Stimulated activated CD4-positive, alpha-beta T cell treated with anti-CD3 and anti-CD28 coated beads, Interleukin-2, amount 100 ng/mL, for 24 hours (primary cell): ENCODE measurements at regions not wholly inside any gene's neighbourhood (a gene's known extent, or its start where the extent isn't known, plus 50 kb on each side); places are given as distances from the start of the nearest gene placed in this dataset.

Experiments
- DNase-seq, 2 donors: peaks; one replicate each; pipeline ENCODE4 v3.0.0-alpha.2; 2020

DNA sequence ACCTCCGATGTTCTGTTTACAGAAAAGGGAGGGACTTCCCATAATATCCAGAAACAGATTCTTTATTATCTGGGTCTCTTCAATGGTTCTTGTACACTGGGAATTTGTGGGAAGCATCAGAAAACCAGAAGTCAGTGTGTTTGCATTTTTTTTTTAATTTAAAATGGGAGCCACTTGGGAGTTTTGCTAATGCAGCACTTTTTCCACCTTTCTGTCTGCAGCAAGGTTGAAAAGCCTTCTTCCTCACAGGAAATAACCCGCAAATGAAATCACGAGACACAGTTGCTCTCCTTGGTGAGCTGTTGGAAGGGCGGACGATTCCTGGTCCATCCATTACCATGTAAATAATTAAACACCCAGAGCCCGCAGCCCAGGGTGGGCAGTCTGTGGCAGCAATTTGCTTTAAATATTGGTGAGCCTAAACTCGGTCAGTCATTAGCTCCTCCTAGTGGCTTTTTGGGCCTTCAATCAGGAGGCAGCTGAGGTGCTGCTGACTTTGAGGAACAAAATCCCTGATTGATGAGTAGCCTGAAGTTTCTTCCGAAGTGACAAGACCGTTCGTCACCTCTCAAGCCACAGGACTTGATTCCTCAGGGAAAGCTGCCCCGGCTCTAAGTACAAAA lies 471.5 kb downstream of the EPHA4 start:
- no peak for DNase-seq

DNA sequence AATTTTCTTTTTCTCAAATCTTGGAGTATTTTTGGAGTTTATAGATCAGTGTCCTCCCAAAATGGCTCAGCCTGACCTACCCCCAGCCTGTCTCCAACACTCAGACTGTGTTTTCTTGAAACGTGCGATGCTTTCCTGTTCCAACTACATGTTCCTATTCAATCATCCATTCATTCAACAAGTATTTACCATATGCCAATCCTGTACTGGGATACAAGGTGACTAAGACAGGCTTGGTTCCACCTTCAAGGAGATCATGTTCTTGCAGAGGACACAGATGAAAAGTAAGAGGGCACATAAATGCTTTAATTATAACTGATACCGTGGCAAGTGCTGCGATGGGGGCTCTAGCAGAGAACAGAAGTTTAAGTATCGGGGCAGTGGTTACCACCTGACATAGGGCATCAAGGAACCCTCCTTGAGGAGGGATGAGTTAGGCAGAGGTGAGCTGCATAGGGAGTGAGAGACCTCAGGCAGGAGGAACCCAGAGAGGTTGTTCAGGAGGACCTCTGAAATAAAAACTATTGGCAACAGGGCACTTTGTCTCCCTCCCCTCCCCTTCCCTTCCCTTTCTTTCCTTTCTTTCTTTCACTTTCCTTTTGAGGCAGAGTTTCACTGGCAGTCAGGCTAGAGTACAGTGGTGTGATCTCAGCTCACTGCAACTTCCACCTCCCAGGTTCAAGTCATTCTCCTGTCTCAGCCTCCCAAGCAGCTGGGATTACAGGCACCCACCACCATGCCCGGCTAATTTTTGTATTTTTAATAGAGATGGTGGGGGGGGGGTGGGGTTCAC lies 469.0 kb downstream of the EPHA4 start:
- DNase-seq: no peak

DNA sequence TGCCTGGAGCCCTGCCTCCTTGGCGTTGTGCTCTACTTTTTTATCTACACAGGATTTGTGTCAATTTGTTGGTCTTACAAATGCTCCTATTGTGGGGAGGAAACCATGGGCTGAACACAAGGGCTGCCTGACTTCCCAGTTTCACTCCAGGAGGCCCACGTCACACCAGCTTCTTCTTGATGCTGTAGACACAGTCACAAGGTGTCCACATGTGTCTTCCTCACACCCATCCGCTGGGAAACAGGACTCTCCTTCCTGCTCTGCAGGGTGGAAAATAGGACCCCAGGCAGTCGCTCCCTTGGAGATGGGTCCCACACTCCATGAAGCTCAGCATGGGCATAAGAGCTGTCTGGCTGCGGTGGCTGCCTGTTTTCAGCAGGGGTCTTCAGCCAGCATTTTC lies 468.2 kb downstream of the EPHA4 start:
- no peak for DNase-seq

DNA sequence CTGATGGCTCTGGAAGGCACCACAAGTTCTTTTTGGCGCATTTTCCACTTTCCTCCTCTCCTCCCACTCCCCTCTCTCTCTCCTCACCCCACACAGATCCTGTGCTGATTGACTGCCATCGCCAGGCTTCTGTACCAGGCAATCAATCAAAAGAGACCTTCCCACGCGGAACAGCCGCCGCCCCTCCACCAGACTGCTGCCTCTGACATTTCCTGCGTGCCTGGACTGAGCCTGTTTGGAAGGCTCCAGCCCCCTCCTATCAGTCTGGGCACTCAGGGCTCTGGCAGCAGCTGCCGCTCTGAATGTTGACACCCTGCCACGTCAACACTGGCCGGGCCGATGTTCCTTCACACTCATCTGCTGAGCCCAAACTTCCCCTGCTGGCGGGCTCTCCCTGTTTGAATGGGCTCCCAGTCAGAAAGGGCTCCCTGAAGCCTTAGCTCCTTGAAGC lies 467.7 kb downstream of the EPHA4 start:
- no peak for DNase-seq

DNA sequence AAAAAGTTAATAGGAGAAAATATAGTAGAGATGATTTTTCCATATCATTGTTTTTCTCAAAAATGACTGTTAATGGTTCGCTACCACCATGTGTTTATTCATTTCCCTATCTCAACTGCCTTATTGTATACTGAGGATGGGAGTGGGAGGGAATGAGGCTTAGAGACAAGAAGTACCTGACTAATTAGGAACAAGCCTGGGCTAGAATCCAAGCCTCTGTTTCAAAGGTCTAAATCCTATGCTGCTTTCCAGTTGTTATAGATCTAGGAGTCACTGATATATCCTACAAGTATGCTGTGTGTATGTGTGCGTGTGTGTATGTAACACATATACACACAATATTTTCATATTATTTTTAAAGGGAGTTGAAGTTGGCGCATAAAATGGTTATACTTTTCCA lies 465.9 kb downstream of the EPHA4 start:
- no peak for DNase-seq

DNA sequence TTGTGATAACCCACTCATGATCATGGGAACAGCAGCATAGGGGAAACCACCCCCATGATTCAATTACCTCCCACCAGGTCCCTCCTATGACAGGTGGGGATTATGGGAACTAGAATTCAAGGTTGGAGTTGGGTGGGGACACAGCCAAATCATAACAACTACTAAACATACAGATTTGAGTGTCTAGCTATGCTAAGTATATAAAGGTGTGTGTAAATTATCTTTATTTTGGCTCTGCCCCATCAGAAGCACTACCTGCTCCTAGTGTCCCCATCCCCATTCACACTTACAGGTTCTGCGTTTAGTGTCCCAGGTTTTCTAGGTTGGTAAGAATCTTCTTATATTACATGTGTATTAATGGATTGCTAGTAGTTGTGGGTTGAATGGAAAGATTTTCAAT lies 464.7 kb downstream of the EPHA4 start:
- no peak for DNase-seq

DNA sequence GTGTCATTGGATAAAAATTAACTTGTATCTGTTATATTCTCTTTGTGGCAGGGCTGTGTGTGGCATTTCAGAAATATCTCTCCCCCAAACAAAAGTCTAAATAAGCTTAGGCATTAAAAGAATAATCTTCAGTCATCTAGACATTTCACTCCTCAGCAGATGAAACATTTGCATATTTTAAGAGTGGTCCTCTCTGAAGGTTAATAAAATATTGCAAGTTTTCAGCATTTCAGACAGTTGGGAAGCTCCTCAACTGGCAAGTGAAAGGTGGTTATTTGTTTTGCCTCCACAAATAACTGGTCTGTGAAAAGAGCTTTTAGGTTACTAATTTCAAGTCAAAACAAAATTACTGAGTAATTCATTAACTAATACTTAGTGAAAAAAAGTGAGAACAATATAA lies 462.6 kb downstream of the EPHA4 start:
- no peak for DNase-seq

DNA sequence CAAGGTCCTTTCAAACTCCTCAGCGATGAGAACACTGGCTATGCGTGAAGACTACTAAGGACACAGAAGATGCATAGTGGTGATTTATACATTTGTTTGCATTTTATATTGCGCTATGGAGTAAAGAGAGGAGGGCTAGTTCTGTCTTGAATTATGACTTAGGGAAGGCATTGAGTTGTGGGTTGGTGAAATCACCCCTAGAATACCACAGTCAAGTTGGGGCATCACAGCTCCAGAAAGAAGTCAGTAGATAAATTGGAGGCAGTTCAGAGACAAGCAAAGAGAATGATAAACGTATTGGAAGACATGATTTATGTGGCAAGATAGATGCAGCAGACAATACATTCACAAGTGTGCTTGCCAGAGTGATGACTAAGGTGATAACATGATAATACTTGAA lies 460.4 kb downstream of the EPHA4 start:
- no peak for DNase-seq

DNA sequence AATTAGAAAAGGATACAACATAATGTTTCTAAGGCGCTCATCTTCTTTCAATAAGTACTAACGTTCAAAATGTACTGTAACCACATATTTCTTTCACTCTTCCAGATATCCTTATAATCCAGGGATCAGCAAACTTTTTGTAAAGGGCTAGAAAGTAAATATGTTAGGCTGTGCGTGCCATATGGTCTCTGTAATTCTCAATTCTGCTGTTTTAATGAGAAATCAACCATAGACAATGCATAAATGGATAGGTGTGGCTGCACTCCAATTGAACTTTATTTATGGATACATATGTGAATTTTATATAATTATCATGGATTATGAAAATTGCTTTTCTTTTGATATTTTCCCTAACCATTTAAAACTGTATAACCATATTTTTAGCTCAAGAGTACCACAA lies 459.4 kb downstream of the EPHA4 start:
- DNase-seq: no peak

DNA sequence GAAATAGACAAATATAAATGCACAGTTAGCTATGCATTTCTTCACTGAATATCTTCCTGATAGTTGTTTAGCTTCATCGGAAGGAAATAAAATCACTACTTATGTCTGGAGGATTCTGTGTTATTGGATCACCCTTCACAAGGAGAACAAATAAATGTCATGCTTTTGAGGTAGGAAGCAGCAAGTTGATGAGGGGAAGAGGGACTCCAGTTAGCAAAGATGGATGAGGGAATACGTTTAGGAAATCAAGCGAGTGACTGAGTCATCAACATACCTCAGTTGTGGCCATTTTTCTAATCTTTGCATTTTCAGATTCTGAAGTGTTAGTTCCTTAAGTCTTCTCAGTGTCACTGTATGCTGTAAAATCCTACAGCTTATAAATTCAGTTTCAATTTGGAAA lies 456.2 kb downstream of the EPHA4 start:
- DNase-seq: no peak

DNA sequence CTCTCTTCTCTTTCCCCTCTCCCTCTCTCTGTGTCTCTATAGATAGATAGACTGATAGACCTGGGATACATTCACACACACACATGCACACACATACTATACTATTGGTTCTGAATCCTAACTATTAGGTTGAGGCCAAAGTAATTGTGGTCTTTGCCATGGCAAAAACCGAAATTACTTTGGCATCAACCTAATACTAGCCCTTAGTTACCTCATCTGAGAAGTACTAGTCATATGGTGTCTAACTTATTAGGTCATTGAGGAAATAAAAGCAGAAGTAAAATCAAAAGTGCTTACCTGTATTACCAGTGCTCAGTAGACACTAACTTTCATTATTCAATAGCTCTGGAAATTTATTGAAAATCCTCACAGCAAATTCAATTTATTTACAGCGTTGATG lies 451.5 kb downstream of the EPHA4 start:
- DNase-seq: no peak

DNA sequence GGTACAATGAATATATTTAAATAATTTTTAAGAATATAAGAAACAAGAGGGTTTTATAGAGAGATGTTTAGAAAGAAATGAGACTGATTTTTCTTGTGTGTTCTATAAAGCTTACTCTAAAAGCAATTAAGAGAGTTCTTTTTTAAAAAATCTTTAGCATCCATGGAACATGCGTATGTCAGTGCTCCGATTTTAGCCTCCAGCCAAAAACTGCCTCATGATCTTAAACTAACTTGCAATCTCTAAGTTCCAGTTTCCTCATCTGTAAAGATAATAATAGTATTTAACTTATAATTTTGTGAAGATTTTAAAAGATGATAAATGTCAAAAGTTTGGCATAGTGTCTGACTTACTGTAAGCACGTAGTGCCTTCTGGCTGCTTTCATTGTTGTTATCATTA lies 448.7 kb downstream of the EPHA4 start:
- no peak for DNase-seq

DNA sequence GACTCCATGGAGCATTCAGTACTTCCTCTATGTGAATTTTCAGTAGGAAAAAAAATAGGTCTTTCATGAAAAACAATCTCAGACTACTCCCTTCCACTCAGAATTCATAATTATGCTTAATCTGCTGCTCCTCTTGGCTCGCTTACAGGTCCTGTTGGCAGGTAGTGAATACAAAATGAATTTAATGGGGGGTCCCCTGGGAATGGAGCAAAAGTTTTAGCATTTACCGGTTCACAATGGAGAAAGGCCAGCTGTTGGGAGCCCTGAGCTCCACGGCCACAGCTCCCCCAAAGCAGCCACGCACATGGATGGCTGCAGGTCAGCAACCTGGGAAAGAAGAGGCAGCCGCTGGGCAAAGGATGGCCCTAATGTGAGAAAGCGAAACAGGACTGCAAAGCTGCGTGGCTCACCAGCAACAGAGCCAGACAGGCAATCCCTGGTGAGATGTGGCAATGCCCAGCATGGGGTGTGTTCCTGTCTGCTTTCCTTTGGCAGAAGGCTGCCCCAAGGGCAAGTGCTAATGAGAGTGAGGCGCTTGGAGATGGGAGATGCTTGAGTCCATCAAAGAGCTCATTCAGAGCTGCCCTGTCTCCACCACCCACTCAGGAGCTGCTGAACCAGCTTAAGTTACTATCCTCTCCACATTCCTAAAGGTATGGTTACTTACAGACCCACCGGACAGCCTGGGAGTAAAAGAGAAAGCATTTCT lies 447.4 kb downstream of the EPHA4 start:
- DNase-seq: no peak

DNA sequence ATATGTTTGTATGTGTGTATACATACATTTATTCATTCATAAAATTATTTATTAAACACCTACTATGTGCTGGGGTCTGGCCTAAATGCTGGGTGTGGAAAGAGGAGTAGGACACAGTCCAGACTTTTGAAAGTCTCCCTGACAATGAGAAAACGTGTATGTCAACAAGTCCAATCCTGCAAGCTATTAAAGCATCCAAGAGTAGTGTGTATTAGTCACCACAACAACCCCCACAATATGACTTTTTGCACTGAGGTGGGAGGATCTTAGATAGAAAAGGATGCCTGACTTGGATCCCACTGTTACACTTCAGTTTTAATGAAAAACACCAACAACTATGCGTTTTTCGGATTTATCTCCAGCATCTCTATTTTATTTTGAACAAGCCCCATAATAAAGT lies 446.4 kb downstream of the EPHA4 start:
- DNase-seq: no peak

DNA sequence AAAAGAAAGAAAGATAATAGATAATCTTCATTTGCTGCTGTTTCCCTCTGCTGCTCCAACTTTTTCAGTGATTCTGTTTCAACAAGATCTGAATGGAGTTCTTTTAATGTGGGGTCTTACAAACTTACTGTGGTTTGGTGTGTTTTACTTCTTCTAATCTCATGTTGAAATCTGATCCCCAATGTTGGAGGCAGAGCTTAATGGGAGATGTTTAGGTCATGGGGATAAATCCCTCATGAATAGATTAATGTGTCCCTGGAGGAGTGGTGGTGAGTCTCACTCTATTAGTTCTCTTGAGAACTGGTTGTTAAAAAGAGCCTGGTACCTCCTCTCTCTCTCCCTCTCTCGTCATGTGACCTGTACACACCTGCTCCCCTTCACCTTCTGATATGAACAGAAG lies 442.4 kb downstream of the EPHA4 start:
- DNase-seq: no peak

DNA sequence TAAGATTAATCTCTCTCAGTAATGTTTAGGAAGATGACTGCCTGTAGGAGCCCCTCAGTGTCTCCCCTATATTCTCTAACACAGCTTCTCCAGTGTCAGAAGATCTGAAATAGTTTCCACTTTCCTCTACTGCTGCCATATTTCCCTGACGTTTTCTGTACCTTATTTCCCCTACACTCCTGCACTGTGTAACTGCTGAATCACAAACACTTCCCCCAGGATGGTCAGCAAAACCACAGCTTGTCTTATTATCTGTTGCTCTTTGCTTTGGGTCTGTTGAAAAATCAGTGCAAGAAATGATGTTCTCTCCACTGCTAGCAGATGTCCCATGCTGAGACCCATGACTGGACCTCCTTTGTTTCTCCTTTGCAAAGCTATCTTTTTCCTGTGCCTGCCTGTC lies 441.7 kb downstream of the EPHA4 start:
- no peak for DNase-seq

DNA sequence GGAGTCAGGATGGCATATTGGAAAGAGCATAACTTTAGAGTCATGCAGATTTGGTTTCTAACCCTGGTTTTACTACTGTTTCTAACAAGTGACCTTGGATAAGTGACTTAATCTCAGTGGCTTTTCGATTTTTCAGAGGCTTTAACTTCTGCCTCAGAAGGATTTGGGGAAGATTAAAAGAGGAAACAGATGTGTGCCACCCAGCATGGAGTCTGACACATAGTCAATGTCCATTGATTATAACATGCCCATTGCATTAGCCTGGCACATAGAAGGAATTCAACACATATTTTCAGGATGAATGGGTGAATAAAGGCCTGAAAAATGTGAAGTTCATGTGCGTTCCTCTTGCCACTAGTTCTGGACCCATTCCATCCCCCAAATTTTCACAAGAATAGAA lies 438.2 kb downstream of the EPHA4 start:
- no peak for DNase-seq

DNA sequence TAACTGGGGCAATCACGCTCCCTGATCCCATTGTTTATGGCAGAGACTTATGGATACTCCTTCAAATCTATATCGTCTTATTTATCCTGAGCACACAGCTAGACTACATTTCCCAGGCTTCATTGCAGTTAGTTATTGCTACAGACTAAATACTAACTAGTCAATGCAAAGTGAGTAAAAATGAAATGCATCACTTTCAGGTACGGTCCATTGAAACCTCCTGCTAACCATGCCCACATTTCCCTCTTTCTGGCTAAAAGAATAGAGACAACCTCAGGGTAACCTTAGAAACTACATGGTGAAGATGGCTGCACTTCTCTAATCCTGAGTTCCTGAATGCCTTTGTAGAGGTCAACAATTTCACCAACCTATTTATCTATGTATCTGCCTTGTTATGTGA lies 437.4 kb downstream of the EPHA4 start:
- no peak for DNase-seq

DNA sequence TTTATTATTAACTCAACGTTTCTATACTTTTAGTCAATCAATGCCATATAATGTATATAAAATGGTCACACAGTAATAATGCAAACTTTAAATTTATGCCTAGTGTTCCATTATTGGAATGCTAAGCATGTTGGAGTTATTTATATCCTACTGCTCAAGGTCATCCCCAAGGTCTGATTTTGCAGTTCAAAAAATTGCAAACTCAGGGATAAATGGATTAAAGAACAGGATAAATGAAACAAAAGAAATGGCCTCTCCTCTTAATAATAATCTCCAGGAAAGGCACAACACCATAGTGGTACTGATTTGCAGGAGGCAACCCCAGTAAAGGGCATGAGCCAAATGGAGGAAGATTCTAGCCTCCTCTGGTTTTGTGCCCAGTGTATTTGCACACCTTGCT lies 436.4 kb downstream of the EPHA4 start:
- no peak for DNase-seq

DNA sequence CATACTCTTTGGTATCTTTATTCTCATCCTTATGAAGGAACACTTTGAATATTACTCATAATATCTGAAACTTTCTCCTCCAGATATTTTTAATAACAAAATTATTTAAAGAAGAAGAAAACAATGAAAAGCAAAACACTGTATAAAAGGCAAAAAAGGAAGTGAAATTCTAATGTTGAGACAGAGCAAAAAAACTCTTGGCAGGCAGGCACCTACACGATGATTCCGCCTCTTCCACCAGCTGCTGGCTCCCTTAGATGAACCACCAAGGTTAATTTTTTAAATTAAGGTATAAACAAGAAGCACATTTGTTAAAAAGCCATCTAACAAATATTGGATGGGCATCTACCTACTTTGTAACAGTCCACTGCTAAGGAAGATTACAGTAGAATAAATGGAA lies 434.7 kb downstream of the EPHA4 start:
- DNase-seq: no peak

DNA sequence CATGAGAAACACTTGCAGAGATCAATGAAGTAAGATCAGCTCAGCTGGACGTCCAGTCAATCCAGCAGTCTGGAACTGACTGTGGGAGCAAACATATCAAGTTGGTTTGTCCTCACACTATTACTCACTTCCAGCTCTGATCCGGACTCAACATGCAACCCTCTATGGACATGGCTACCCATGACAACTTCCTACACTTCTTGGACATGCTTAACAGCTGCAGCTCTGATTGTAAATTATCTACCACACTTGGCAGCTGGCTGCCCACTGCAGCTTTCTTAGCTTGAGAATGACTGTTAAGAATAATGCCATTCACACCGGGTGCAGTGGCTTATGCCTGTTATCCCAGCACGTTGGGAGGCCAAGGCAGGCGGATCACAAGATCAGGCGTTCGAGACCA lies 429.8 kb downstream of the EPHA4 start:
- no peak for DNase-seq

DNA sequence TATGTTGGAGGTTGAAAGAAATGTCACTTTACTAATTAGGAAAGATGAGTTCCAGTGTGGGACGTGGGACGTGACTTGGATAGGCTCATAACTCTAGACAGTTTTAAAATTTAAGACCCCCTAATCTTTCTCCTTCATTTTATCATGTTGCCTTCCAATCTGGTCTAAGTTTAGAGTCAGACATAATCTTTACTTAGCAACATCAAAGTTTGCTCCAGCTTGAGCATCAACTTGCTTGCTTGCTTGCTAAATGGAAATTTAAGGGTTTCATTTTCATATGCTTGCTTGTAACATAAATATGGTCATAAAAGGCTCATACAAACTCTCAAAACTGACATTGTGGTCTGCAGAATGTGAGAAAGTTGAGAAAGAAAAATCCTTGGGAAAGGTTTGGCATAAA lies 428.9 kb downstream of the EPHA4 start:
- no peak for DNase-seq

DNA sequence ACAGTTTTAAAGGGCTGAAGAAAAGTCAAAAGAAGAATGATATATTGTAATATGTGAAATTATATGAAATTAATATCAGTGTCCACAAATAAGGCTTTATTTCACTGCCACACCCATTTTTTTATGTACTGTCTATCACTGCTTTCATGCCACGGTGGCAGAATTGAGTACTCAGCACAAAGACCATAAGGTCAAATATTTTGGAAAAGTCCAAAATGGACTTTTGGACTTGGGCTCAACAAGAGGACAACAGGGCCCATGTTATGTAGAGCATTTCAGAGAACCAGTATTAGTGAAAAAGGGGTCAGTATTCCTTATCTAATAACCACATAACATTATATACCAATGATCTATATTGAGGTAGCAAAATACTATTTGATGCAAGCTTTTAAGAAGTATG lies 427.2 kb downstream of the EPHA4 start:
- DNase-seq: no peak

DNA sequence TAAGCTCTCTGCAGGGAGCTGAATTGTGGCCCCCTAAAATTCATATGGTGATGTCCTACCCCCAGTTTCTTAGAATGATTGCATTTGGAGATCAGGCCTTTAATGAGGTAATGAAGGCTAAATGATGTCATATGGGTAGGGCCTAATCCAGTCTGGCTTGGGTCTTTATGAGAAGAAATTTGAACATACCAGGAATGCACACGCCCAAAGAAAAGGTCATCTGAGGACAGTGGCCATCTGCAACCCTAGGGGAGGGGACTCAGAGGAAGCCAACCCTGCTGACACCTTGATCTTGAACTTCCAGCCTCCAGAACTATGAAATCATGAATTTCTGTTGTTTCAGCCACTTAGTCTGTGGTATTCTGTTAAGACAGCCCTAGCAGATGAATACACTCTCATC lies 426.7 kb downstream of the EPHA4 start:
- no peak for DNase-seq
